GM21529 (cell line): ENCODE measurements at regions not wholly inside any gene's neighbourhood (a gene's known extent, or its start where the extent isn't known, plus 50 kb on each side); places are given as distances from the start of the nearest gene placed in this dataset.

Source experiments
- ATAC-seq: cut with Tn5 transposase; IDR thresholded peaks from one replicate; pipeline ENCODE4 v1.9.1; 2021; ENCODE audit not compliant: unreplicated experiment

DNA sequence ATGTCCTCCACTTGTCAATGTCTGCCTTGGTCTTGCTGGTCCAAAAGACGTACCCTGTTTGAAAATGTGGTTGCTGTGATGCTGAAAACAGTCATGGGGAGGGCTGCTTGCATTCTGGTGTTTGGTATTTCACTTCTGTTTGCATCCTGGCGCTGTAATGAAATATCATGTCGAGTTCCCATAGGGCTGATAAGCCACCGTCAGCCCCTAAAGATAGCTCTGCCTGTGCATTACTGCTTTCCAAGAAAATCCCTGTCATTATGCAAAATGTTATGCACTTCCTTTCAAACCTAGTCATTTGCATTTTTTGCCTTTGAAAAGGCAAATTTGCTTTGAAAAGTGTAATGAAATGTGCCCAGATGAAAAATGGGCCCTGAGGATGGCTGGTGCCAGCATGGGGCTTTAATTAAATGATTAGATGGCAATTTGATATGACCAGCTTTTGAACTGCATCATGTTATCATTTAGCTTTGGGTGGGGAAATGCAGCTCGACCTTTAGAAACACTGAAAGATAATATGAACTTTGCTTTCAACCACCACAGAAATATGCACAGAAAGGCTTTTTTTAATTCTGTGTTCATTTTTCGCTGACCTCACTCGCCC is 374.4 kb upstream of the SGCD start:
- ATAC-seq = no peak

DNA sequence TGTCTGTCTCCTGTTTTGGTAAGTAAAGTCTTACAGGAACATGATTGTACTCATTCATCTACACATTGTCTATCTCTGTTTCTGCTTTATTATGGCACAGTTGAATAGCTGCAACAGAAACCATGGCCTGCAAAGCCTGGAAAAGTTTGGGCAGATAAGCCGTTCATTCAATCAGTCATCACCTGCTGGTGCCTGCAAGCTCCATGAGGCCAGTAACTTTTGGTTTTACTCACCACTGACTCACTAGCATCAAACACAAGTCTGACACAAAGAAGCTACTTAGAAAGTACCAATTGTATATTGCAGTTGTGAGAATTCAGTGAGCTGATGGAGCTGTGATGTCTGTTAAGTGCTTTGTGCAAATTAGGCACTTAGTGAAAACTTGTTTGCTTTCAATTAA is 373.6 kb upstream of the SGCD start:
- no peak for ATAC-seq

DNA sequence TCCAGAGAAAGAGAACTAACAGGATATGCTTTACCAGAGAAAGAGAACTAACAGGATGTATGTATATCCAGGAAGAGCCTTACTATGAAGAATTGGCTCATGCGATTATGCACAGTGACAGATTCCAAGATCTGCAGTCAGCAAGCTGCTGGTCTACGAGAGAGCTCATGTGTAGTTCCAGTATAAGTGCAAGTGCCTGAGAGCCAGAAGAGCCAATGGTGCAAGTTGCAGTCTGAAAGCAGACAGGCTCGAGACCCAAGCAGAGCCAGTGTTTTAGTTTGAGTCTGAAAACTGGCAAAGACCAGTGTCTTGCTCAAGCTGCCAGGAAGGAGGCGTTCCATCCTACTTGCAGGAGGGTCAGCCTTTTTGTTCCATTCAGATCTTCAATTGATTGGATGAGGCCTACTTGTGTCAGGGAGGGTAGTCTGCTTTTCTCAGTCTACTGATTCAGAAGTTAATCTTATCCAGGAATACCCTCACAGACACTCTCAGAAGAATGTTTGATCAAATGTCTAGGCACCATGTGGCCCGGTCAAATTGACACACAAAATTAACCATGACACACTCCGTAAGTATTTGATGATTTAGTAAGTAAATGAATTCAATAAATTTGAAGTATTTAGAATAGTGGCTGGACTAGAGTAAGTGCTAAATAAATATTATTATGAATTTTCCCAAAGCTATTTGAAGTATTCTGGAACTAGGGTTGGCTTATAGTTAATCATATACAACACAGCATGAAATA is 372.1 kb upstream of the SGCD start:
- no peak for ATAC-seq

- ATAC-seq = no peak
Measured at GRCh38 chr5:155957884-155958283, 369.1 kb upstream of the SGCD start.

- ATAC-seq = no peak
Measured at GRCh38 chr5:155959082-155959481, 367.9 kb upstream of the SGCD start.

DNA sequence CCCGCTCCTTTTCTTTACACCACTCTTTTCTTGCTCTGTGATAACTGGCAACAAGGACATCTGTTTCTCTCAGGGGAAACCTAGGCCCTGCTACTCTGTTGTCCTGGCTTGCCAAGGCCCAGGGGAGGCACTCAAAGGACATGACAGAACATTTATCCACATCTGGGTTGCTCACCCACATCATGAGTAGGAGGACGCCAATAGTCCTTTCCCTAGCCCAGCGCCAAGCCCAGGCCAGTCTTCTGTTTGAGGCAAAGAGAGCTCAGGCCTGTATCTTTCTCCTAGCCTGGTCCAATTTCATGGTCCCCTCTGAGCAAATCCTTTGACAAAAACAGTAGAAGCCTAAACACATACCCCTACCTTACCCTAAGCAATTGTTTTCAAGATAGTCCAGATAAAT is 366.8 kb upstream of the SGCD start:
- ATAC-seq = no peak

DNA sequence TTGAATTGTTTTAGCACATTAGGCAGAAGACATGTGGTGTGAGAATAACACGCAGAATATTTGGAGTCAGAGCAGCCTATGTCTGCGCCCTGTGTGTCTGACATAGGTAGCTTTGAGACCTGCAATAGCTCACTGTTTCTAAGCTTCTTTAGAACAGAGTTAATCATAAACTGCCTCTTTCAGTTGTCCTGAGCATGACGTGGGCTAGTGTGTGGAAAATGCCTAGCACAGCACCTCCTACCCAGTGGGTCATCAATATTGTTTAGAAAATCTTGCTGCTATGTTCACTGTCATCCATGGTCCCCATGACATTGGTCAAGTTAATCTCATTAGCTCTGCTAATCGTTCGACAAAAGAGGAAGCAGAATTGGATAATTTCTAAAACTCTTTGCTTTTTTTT is 357.4 kb upstream of the SGCD start:
- ATAC-seq = no peak

DNA sequence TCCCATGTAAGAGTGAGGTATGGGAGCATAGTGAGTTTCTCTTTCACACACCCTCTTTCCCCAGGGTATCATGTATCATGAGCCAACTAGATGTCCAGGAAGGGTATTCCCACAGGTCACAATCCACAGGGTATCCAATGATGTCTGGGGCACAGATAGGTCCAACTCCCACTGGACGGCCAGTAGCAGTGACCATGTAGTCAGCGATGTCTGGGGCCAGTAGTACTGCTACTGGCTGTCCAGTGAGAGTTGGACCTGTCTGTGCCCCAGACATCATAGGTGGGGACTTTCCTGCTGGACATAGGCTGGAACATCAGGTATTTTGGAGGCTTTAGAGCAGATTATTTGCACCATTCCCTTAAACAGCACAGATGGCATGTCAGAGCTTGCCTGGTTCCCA is 352.6 kb upstream of the SGCD start:
- ATAC-seq = no peak

DNA sequence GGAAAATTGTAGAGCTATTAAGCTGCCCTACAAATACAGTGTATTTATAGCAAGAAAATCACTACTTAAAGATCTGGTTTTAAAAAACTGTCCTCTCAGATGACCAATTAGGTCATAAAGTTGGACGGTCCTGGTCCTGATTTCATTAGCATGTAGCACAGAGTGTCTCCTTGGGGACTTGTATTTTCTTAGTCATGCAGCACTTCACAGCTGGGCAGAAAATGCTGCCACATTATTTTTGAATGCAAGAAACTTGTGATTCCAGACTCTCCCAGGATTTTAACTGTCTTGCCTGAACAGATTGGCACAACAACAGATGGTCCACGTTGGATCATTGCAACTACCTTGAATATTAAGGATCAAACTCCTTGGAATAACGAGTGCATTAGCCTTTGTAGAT is 348.1 kb upstream of the SGCD start:
- ATAC-seq = no peak

DNA sequence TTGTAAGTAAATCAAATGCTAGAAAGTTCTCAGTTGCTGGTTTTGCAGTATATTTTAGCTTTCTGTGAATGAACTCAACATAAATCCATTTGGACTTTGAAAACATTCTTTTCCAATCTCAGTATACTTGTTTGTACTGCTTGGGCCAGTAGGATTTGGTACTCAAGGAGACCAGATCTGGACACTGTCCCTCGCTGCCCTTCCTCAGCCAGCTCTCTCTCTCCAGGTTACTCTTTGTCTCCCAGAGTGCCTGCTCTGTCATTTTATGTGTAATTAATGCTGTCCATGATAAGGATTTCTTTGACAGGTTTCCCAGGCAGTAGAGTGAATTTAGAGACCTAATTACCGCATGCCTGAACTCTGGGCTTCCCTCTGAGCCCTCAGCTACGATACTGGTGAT is 344.6 kb upstream of the SGCD start:
- no peak for ATAC-seq

- no peak for ATAC-seq
Measured at GRCh38 chr5:155983954-155984353, 343.0 kb upstream of the SGCD start.

DNA sequence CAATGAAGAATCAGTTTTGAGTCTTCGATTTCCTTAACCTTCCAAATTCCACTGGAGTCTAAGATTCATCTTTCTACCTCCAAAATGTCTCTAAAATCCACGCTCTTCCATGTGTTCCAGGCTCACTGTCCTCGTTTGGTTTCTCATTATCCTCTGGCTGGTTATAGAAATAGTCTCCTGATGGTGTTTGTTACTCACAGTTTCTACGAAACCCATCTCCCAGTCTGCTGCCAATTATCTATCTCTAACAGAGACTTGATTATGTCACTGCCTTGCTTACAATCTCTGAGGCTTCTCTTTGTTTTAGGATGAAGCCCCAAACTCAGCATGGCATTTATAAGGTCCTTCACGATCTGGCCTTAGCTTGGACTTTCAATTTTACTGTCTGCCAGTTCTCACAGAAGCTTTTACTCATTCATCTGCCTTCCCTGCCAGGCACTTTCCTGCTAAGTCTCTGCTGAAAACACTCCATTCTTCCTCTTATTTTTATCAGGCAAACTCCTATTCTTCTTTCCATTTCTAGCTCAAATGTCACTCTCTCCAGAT is 339.6 kb upstream of the SGCD start:
- ATAC-seq = no peak

DNA sequence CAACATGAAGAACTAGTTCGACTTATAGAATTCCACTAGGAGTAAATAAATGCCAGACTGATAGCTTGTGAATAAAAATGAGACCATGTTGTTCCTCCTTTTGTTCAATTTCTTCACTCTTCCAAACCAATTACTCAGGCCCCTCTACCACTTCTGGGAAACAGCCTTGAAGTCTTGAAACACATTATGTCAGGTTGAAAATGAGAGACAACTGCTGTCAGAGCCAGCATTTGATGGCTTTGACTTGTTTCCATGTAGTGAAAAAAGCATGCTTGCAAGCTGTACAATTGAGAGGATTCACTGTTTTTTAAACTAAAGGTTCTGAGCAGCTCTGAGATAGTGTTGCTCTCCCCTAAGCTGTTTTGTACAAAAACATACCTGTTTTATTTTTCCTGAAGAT is 337.1 kb upstream of the SGCD start:
- no peak for ATAC-seq

GRCh38 chr5:155996123-155996522 is 330.8 kb upstream of the SGCD start:
- no peak for ATAC-seq

DNA sequence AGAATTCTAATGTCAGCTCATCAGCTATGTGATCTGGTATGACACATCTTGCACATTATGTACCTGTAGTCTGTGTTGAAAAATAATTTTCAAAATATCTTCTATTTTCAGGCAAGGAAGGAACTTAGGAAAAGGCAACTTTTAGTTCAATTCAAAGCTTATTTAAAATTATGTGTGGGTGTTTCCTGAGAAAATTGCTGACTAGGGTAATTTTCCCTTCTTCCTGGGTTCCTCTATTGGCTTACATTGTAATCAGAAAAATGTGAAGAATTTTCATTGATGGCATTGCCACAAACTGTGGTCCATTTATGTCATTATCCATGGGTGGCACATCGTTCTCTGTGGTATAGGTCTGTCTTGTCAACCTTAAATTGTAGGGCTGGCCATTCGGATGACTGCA is 328.7 kb upstream of the SGCD start:
- ATAC-seq = no peak

GRCh38 chr5:156000115-156000514 is 326.8 kb upstream of the SGCD start:
- no peak for ATAC-seq

GRCh38 chr5:156004754-156005153 is 322.2 kb upstream of the SGCD start:
- ATAC-seq = no peak

GRCh38 chr5:156006026-156006647 is 320.8 kb upstream of the SGCD start:
- no peak for ATAC-seq

- ATAC-seq = no peak
Measured at GRCh38 chr5:156008844-156009243, 318.1 kb upstream of the SGCD start.

DNA sequence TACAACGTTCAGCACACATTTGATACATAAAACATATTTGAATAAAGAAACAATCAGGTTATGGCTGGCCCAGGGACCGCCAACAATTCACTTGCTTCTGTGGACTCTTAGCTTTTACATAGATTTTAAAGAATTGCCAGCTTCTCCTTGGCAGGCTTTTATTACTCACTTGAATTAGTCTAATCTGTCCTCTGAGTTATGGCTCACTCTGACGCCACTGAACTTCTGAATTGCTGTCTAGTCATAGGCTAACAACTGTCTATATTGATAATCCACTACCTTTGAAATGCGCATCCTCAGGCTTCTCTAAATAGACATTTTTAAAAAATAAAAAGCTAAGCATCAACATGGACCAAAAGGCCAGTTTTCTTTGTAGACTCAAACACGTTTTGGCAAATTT is 317.4 kb upstream of the SGCD start:
- ATAC-seq = no peak

DNA sequence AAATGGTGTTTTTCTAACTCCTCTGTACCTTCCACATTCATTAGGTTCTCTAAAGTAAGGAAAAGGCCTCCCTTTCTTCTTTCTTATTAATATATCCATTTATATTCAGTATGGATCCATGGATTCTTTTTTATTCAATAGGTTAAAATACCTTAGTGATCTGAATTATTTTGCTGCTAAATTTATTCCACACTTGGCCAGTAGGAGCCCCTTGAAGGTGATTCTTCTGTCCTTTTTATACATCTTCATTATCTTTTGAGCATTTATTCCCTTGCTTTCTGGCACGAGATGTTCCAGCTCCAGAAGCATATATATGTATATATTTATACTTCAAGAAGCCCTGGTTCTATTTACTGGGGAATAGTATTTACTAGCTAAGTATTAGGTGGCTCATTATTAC is 311.8 kb upstream of the SGCD start:
- no peak for ATAC-seq

DNA sequence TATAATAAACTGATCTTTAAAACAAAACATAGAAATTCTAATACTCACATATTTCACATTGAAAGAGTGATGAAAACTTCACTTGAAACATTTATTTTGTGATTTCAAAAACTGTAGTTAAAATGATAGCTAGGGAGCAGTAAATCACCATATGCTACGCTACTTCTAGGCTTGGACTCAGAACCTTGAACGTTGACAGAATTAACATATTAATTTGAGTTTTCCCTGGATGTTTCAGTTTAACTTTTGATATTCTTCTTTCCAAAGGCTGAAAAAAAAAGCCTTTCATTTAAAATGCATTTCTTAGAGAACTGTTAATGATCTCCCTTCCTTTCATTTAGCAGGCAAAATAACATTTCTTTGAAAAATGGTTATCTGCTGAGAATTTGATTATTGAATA is 307.8 kb upstream of the SGCD start:
- ATAC-seq = no peak
